Liver (tissue), 7 donors: ENCODE measurements at regions not wholly inside any gene's neighbourhood (a gene's known extent, or its start where the extent isn't known, plus 50 kb on each side); places are given as distances from the start of the nearest gene placed in this dataset.

Source experiments
- DNase-seq: peaks from one replicate; pipeline ENCODE4 v3.0.0-alpha.2; 2017; ENCODE audit warnings: low spot score
- H3K27ac ChIP-seq, 2 donors: one replicate each; pipeline ENCODE4 v1.7.0; 2013; ENCODE audit warnings: inconsistent platforms in 2 of 2, low read length in 2 of 2, control low read depth in 1 of 2, low read depth in 1 of 2, mild to moderate bottlenecking in 1 of 2
- H3K27me3 ChIP-seq, 4 donors: one replicate each; pipeline versions ENCODE4 v1.6.1 to v1.7.0; 2013; ENCODE audit warnings: low read length in 3 of 4, inconsistent platforms in 1 of 4, mild to moderate bottlenecking in 1 of 4, moderate library complexity in 1 of 4; ENCODE audit not compliant: control insufficient read depth in 4 of 4, insufficient read depth in 4 of 4
- H3K36me3 ChIP-seq, 4 donors: one replicate each; pipeline versions ENCODE4 v1.6.1 to v1.7.0; 2013; ENCODE audit warnings: low read length in 3 of 4, mild to moderate bottlenecking in 3 of 4, low read depth in 1 of 4, moderate library complexity in 1 of 4; ENCODE audit not compliant: control insufficient read depth in 4 of 4, insufficient read depth in 3 of 4
- H3K4me1 ChIP-seq, 4 donors: one replicate each; pipeline versions ENCODE4 v1.6.1 to v1.7.0; 2013; ENCODE audit warnings: low read length in 3 of 4, mild to moderate bottlenecking in 3 of 4, moderate library complexity in 1 of 4; ENCODE audit not compliant: control insufficient read depth in 4 of 4, insufficient read depth in 4 of 4
- H3K4me3 ChIP-seq, 3 donors: one replicate each; pipeline versions ENCODE4 v1.6.1 to v1.7.0; 2013; ENCODE audit warnings: low read length in 3 of 3, control low read depth in 1 of 3, low read depth in 1 of 3, mild to moderate bottlenecking in 1 of 3
- H3K9ac ChIP-seq, 2 donors: one replicate each; pipeline ENCODE4 v1.7.0; 2013; ENCODE audit warnings: low read length in 2 of 2, mild to moderate bottlenecking in 2 of 2, moderate library complexity in 2 of 2, control low read depth in 1 of 2, low read depth in 1 of 2
- H3K9me3 ChIP-seq, 4 donors: one replicate each; pipeline versions ENCODE4 v1.6.1 to v1.7.0; 2013; ENCODE audit warnings: low read length in 3 of 4; ENCODE audit not compliant: control insufficient read depth in 4 of 4
- EGR1 ChIP-seq, 2 donors: IDR thresholded peaks; 2 replicates each; pipeline ENCODE4 v1.6.1; 2016 to 2018; ENCODE audit warnings: antibody characterized with exemption in 2 of 2, low read depth in 2 of 2
- FOXA1 ChIP-seq: IDR thresholded peaks from 2 replicates; pipeline ENCODE4 v1.6.1; 2016; ENCODE audit warnings: antibody characterized with exemption
- FOXA2 ChIP-seq: IDR thresholded peaks from 2 replicates; pipeline ENCODE4 v1.6.1; 2016; ENCODE audit warnings: antibody characterized with exemption
- GABPA ChIP-seq, 2 donors: IDR thresholded peaks in 1 of 2; conservative IDR thresholded peaks in 1 of 2; 2 replicates each; pipeline ENCODE4 v1.6.1; 2016; ENCODE audit warnings: antibody characterized with exemption in 2 of 2, mild to moderate bottlenecking in 1 of 2, moderate library complexity in 1 of 2
- HNF4G ChIP-seq: IDR thresholded peaks from 2 replicates; pipeline ENCODE4 v1.6.1; 2016; ENCODE audit warnings: antibody characterized with exemption
- JUND ChIP-seq, 2 donors: IDR thresholded peaks; 2 replicates each; pipeline ENCODE4 v1.6.1; 2016; ENCODE audit warnings: antibody characterized with exemption in 2 of 2
- NR2F2 ChIP-seq: IDR thresholded peaks from 2 replicates; pipeline ENCODE4 v1.6.1; 2016; ENCODE audit warnings: antibody characterized with exemption
- RAD21 ChIP-seq, 2 donors: IDR thresholded peaks; 2 replicates each; pipeline ENCODE4 v1.6.1; 2016; ENCODE audit warnings: antibody characterized with exemption in 2 of 2, mild to moderate bottlenecking in 2 of 2
- RXRA ChIP-seq, 2 donors: IDR thresholded peaks; 2 replicates each; pipeline ENCODE4 v1.6.1; 2017 to 2018; ENCODE audit warnings: antibody characterized with exemption in 2 of 2, mild to moderate bottlenecking in 1 of 2
- WGBS: extraction: QIAGEN DNeasy Blood & Tissue Kit; methylation state at CpG from one replicate; pipeline ENCODE4 v1.1.7; 2013; 5-methylcytosine and 5-hydroxymethylcytosine counted together
- TF ChIP-seq, protein P1 (sequence below): IDR thresholded peaks from 2 replicates; pipeline ENCODE4 v1.6.1; 2016; ENCODE audit warnings: antibody characterized with exemption
- TF ChIP-seq, protein P2 (sequence below): IDR thresholded peaks from 2 replicates; pipeline ENCODE4 v1.6.1; 2016; ENCODE audit warnings: antibody characterized with exemption
- TF ChIP-seq, protein P3 (sequence below): IDR thresholded peaks from 2 replicates; pipeline ENCODE4 v1.6.1; 2016; ENCODE audit warnings: antibody characterized with exemption
- donor health status: healthy.
- donor health status: healthy.
- donor health status: healthy.
- donor health status: healthy.

DNA sequence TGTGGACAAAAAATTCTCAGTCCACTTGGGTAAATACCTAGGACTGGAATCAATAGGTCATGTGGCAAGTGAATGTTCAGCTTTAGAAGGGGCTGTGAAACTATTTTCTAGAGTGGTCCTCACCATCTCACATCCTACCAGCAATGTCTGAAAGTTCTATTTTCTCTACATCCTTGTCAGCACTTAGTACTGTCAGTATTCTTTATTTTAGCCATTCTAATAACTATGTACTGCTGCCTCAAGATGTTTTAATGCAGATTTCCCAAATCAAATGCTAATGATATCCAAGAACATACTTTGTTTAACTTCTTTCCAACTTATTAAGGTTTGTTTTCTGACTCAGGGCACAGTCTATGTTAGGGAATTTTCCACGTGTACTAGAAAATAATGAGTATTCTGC, 317.0 kb downstream of the BRD1 start:
- 88% methylated on average over 1 of the region's 1 CpG for WGBS
- TF ChIP-seq NR2F2 (no peak), HNF4G (no peak)

DNA sequence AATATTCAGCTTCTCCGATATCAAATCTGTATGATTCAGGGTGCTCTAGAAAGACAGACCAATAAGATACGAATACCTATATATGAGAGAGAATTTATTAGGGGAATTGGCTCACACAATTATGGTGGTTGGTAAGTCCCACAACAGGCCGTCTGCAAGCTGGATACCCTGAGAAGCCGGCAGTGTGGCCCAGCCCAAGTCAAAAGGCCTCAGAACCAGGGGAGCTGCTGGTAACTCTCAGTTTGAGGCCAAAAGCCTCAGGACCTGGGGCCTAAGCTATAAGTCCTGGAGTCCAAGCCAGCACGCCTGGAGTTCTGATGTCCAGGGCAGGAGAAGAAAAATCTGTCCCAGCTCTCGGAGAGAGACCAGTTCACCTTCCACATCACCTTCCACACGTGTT, 318.7 kb downstream of the BRD1 start:
- H3K4me3 ChIP-seq: no peak overlapping the region
- WGBS: 85% methylated on average over 7 of the region's 7 CpGs
- no peak overlapping the region for H3K27ac ChIP-seq
- peaks cover 0 to 13% (median 7%) of the 10 kb centered on the region in 4 donors for H3K9me3 ChIP-seq
- no peak for DNase-seq
- no peaks in the 10 kb centered on the region for H3K4me1 ChIP-seq
- no peak for TF ChIP-seq JUND (IDR thresholded peaks at IDR 0.05)
- H3K36me3 ChIP-seq: no peaks in the 10 kb centered on the region
- H3K9ac ChIP-seq: no peak overlapping the region
- peaks cover 0 to under 1% (median 0%) of the 10 kb centered on the region in 4 donors for H3K27me3 ChIP-seq

More for the DNA sequence above, 317.0 kb downstream of the BRD1 start:
- H3K9ac ChIP-seq: no peak overlapping the region
- peaks cover 0 to 4% (median 0%) of the 10 kb centered on the region in 4 donors for H3K27me3 ChIP-seq
- DNase-seq: no peak
- no peak overlapping the region for H3K4me3 ChIP-seq
- H3K9me3 ChIP-seq: peaks cover 0 to 13% (median 7%) of the 10 kb centered on the region in 4 donors
- no peaks in the 10 kb centered on the region for H3K4me1 ChIP-seq
- no peaks in the 10 kb centered on the region for H3K36me3 ChIP-seq
- H3K27ac ChIP-seq: no peak overlapping the region

DNA sequence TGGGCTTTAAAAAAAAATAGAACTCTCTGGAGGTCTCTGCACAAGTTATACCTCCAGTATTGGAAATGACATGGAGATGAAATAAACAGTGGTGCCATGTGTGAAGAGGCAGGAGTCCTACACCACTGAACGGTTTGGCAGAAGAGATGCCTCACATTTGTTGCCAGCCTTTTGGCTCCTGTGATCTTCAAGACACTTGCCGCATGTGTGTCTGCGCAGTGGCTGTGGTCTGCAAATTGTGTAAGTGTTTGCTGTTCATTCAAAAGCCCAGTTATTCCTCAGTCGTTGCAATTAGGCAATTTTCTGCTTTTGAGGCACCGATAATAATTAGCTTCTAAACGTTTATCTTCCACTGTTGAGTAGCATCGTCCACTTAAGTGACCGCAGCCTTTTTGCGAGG, 319.1 kb downstream of the BRD1 start:
- no peaks in the 10 kb centered on the region for H3K4me1 ChIP-seq
- no peak for DNase-seq
- TF ChIP-seq EGR1 (IDR thresholded peaks at IDR 0.05; ENCODE audit: low read depth in 2 of 2) (no peak), RXRA (IDR thresholded peaks at IDR 0.05) (no peak), FOXA1 (no peak), NR2F2 (no peak), HNF4G (no peak), FOXA2 (no peak), RAD21 (IDR thresholded peaks at IDR 0.05) (no peak), GABPA (IDR thresholded peaks at IDR 0.05 in 1 of 2, conservative IDR thresholded peaks at IDR 0.05 in 1 of 2) (no peak)
- TF ChIP-seq, protein P1, sequence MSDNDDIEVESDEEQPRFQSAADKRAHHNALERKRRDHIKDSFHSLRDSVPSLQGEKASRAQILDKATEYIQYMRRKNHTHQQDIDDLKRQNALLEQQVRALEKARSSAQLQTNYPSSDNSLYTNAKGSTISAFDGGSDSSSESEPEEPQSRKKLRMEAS: no peak
- TF ChIP-seq, protein P2, sequence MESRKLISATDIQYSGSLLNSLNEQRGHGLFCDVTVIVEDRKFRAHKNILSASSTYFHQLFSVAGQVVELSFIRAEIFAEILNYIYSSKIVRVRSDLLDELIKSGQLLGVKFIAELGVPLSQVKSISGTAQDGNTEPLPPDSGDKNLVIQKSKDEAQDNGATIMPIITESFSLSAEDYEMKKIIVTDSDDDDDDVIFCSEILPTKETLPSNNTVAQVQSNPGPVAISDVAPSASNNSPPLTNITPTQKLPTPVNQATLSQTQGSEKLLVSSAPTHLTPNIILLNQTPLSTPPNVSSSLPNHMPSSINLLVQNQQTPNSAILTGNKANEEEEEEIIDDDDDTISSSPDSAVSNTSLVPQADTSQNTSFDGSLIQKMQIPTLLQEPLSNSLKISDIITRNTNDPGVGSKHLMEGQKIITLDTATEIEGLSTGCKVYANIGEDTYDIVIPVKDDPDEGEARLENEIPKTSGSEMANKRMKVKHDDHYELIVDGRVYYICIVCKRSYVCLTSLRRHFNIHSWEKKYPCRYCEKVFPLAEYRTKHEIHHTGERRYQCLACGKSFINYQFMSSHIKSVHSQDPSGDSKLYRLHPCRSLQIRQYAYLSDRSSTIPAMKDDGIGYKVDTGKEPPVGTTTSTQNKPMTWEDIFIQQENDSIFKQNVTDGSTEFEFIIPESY: no peak
- TF ChIP-seq, protein P3, sequence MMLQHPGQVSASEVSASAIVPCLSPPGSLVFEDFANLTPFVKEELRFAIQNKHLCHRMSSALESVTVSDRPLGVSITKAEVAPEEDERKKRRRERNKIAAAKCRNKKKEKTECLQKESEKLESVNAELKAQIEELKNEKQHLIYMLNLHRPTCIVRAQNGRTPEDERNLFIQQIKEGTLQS: no peak
- H3K9ac ChIP-seq: no peak overlapping the region
- peaks cover 0 to 13% (median 7%) of the 10 kb centered on the region in 4 donors for H3K9me3 ChIP-seq
- 85% methylated on average over 9 of the region's 9 CpGs for WGBS
- H3K4me3 ChIP-seq: no peak overlapping the region
- no peaks in the 10 kb centered on the region for H3K27me3 ChIP-seq
- no peaks in the 10 kb centered on the region for H3K36me3 ChIP-seq
- H3K27ac ChIP-seq: no peak overlapping the region
